Stimulated activated CD8-positive, alpha-beta memory T cell treated with anti-CD3 and anti-CD28 coated beads, Interleukin-12 subunit alpha, Interleukin-12 subunit beta, amount 100 ng/mL, for 1 hour (primary cell): ENCODE measurements at regions not wholly inside any gene's neighbourhood (a gene's known extent, or its start where the extent isn't known, plus 50 kb on each side); places are given as distances from the start of the nearest gene placed in this dataset.

ENCODE experiments used
- DNase-seq: peaks from one replicate; pipeline ENCODE4 v3.0.0-alpha.2; 2020; ENCODE audit warnings: low read depth

DNA sequence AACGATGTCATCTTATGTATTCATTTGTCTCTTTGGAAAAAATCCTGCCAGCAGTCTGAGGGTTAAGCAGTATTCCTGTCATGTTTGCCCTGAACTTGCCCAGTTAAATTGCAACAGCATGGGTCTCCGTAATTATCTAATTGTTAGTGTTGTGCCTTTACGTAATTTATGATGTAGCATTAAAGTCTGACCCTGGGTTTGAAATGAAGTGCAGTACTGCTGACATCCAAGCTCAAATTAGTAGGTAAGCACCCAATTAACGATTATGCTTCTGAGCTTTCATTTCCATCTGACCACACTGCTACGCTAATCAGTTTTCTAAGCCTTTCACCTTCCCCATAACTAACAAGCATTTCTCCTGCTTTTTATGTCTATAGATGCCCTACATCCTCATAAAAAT lies 241.8 kb downstream of the ARRDC4 start:
- no peak for DNase-seq

DNA sequence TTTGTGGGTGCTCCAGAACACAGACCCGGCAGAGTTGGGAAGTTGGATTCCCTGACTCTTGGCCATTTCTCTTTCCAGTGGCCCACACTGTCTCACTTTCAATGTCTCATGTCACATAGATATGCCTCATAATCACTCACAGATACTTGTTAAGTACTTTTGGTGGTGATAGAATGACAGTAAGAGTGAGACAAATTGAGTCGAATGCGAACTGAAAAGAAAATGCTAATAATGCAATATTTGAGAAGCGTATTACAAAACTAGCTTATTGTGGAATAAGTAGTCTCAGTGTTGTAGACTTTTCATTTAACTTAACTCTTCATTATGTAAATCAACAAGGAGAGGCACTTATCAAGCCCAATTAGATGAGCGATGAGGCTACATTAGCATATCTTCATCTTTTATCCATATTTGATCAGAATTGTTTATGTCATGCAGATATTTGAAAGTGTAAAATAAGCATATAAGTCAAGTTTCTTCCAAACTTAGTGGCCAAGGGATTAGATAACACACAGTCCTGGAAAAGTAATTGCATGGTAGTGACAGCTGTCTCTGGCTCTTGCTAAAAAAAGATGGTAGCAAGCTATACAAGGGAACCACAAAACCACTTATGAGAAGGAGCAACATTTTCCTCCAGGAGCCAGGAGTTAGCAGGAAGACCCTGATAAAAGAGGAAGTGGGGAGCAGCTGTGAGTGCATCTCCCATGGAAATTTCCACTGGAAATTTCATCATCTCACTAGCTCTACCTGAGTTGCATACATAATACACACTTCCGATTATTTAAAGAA lies 243.6 kb downstream of the ARRDC4 start:
- no peak for DNase-seq

DNA sequence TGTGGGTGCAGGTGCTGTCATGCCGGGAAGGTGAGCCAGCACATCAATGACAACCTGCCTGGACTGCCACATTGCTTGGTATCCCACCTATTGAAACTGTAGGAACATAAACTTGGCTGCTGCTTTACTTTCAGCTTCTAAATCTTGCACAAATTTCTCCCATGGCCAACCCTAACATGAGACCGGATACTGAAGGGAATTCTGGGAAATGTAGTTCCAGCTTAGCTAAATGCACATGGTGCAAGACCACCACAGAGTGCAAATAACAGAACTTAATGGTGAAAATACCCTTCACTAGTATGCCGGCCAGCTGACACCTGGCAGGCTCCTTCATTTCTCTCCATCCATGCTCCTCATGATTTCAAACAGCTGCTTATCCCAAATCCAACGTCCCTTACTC lies 247.4 kb downstream of the ARRDC4 start:
- DNase-seq = no peak

DNA sequence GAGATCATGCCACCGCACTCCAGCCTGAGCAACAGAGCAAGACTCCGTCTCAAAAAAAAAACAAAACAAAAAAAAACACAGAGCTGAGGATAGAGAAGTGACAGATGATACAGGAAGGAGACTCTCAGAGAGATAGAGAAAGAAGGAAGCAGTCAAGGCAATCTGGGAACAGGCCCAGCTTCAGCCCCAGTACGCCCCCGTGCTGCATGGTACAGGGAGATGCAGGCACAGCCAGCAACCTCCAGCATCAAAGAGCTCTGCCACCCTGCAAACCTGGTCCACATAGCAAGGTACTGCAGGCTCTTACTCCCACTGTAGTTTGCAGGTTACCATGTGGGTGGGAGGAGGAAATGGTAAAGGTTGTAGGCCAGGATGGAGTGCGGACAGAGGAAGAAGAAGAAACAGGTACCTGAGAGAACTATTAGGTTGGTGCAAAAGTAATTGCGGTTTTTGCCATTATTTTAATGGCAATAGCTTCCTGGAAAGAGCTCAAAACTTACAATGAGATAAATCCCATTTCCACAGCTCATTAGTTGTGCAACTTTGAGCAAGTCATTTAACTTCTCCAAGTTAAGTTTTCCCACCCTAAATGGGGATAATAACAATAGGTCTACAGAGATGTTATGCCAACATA lies 253.0 kb downstream of the ARRDC4 start:
- no peak for DNase-seq

DNA sequence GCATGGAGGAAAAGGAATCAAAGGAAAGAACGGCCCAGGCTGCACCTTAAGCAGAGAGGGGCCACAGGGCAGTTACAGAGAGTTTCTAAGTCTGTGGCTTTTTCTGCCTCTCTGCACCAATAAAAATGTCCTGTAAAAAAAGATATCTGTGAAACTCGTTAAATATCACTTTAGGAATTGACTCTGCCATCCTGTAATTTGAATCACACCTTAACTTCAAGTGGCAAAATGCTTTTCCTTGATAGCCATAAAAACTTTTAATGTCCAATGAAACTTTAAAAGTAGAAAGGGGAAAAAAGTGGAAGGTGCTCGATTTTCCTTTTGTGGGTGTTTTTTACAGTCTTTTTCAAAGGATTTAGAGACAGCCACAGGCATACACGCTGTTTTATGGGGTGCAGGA lies 255.7 kb downstream of the ARRDC4 start:
- DNase-seq = no peak

DNA sequence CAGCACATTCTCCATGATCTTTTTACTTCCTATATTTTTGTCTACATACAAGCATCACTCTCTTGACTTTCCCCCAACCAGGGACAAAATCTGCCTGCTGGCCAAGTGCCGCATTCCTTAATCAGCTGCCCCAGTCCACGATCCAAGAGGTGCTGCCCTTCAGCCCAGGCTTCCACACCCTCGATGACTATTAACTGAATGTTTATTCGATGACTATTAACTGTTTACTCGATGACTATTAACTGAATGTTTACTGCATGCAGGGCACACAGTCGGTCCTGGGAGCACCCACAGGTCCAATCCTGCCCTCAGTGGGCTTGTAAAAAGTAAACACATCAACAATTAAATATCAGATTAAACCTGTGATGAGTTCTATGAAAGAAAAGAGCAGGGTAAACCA lies 256.9 kb downstream of the ARRDC4 start:
- no peak for DNase-seq

DNA sequence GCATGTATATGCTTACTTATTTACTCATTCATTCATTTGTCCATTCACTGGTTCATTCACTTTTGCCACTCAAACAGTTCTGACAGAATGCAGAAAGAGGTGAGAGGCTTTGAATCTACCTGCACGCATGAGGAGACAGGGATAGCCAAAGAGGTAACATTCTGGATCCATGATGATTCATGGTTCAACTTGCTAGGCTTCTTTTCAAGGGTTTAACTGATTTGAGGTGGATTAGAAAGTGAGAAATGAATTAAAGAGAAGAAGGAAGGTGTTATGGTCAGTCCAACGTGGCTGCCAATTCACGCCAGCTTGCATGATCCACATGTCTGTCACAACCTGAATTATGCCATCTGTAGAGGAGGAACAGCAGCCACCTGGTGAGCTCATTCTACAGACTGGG lies 260.6 kb downstream of the ARRDC4 start:
- DNase-seq = no peak

DNA sequence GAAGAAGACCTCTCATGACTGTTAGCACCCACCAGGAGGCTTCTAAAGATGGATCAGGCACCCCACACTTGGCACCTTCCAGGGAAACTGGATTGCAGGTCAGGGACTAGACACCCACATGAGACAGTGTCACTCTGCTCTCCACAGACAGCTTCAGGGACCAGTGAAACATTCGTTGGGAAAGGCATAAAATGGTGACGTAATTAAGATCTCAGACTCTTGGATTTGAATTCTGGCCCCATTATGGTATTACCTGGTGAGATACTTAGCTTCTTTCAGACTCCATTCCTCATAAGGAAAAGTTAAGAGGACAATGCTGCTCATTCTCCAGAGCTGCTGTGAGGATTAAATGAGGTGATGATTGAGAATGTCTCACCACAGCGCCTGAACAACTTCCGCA lies 261.1 kb downstream of the ARRDC4 start:
- no peak for DNase-seq

DNA sequence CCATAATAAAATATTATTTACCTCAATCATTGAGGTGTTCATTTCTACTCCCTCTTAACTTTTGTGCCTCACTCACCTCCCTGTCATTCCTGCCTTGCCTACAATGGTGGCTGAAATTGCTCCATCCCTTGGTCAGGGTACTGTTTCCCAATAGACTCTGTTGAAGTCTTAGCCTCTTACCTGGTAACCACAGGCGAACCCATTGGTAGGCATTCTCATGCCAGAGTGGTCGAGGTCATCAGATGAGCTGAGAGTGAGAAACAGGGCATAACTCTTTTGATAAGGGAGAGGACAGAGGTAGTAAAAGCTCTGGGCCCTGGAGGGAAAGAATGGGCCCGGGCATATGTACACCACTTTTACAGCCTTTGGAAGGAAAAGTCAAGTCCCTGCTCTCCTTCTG lies 265.6 kb downstream of the ARRDC4 start:
- no peak for DNase-seq

DNA sequence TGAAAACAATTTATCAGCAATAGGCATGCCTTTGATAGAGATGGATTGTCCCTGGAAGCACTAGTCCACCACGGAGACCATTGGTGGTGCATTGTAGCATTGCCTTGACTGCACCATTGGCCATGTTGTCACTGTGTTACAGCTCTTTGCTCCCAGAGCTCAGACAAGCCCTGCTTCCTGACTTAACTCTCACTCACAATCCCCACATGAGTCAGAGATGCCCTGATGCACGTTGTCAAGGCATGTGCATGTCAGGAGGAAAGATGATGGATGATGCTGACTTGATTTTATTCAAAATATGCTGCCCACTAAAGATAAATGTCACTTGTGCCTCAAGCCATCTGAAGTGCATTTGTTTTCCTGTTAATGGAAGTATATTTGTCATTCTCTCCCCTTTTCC lies 266.1 kb downstream of the ARRDC4 start:
- DNase-seq = no peak

DNA sequence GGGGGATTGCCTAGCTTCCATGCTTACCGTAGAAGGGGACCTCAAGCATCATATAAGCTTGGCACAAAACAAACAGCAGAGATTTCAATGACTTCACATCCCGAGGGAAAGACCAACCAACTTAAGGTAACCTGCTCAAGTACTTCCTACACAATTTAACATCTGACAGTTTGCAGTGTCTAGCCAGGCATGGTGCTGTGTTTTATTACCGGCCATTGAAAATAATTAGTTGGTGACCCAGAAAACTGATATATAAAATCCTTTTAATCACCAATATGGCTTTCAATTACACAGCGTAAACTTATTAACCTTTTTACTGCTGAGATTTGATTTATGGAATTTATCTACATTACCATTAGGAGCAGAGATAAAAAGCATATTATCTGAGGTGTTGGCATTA lies 268.3 kb downstream of the ARRDC4 start:
- no peak for DNase-seq

DNA sequence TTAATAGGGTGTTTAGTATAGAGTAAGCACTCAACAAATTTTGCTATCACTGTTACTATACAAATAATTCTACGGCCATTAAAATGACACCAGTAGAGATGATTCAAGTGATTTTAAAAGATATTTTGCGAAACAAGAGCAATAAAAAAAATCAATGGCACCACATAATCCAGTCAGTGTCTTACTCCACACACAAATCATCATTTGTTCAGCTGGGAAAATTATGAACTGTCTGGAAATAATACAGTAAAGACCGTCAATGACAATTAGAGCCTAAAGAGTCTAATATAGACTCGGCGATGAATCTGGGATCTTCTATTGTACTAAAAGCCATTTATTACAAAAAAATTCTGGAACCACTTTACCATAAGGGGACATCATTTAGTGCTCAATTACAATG lies 270.5 kb downstream of the ARRDC4 start:
- no peak for DNase-seq

DNA sequence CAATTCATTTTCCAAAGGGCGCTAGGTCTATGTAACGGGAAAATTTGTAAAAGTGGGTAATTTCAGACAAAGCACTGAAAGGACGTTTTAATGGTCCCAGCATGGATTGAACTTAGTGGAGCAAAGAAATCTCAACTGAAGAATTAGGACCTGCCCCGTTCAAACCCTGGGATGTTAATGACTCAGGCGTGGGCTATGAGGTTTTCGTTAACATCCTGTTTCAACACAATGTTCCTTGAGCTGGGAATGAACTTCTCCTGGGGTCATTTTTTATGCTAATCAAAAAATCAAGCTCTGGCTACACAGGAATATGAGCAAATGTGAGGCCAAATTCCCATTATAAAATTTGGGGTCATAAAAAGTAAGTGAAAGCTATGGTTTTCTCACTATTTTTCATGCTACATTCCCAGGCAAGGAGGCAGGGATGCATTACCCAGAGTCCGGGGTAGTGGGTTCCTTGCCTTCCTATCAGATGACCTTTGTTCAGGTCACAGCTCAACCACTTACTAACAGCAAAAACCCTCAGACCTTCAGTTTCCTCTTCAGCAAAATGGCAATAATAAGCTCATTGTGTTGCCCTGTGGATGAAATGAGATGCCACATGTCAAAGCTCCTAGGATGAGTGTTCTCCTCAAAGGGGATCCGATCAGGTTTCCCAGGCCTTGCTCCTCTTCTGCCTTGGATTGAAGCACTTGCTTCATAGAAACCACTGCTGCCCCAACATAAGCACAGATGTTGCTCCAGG lies 271.4 kb downstream of the ARRDC4 start:
- no peak for DNase-seq

DNA sequence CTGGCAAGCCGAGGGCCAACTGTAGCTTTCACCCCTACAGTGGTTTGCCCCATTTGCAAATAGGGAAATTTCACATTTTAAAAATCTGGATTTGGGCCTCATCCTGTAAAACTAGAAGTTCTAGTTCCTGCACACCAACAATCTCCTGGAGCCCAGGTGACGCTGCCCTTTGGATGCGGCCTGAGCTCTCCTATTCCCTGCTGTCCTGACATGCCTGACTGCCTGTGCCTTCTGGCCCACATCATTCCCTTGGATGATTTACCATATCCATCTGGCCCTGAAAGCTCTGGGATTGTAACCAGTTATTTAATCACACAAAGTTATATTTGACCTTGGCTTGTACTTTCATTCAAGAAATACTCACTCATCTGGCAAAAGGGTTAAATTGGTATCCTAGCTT lies 272.3 kb downstream of the ARRDC4 start:
- DNase-seq = no peak

DNA sequence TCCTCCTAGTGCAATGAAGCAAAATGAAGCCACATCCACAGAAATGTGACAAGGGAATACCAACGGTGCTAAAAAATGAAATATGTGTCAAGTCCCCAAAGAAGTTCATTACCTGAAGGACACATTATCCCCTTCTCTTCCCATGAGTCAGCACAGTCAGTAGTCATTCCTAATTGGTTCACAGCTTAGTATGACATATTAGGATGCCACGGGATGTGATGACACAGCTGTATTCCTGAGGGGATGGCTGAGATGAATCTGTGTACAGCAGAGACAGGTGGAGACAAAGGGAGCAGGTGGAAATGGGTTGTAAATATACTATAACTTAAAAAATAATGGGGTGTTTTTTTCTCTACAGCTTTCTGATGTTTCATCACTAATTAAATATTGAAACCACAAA lies 273.4 kb downstream of the ARRDC4 start:
- DNase-seq = no peak

DNA sequence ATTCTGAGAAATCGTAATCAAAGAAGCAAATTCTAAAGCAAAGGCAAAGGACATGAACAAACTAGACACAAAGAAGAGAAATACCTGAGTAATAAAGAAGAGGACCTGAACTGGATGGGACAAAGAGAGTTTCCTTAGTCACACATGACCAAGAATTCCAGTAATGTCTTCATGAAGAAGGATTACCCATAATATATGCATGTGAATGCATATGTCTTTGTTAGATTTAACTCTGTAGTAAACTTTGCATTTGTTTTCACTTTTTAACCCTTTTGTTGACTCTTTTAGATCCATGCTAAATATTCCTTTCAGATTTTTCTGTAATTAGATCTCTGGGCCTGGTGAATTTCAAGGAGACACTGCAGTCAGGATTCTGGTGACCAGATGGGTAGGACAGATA lies 279.8 kb downstream of the ARRDC4 start:
- no peak for DNase-seq

DNA sequence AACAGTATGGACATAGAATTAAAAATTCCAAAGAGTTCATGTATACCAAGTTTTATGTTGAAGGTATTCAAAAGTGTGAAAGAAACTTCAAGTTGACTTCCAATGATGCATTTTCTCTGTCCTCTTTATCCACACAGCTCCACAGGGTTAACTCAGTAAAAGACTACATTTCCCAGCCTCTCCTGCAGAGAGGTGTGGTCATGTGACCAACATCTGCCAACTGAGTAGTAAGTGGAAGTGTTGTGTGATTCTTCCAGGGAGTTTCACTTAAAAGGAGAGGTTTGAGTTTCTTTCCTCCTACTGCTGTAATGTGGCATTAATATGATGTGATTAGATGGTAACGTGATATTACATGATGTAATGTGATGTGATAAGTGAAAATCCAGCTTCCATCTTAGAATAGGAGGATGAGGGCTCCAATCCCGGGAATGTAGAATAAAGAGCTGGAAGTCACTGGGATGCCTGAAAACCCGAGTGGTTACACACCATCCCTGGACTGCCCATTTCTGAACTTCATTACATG lies 280.6 kb downstream of the ARRDC4 start:
- DNase-seq = no peak

DNA sequence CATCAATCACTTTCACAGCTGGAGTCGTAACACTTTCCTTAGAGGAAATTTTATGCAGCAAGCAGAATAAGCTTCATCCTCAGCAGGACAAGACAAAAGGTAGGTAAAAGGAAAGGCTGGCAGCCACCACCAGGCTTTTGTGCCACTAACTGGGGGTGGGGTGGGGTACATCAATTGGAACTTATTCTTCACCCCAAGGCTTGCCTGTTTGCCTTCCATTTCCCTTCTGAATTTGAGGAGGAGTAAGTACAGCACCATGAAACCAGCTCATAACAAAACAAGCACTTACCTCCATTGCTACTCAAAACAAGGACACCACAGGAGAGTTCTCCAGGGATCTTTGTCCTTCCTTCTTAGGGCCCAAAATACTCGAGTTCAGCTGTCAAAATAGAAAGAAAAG lies 296.8 kb downstream of the ARRDC4 start:
- DNase-seq = no peak

DNA sequence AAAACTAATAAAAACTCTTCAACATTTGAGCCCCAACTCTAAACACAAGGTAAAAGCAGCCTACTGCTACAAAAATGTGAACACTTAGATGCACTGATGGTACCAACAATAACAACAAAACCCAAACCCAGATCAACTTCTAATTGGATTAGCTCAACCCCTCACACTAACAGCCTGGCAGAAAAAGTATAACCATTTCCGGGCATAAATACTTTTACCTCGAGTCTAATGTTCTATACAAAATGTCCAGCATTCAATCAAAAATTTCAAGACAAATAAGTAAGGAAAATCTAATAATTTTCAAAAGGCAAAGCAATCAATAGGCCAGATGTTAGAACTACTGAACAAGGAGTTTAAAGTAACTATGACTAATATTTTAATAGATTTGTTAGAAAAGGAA lies 303.3 kb downstream of the ARRDC4 start:
- no peak for DNase-seq

DNA sequence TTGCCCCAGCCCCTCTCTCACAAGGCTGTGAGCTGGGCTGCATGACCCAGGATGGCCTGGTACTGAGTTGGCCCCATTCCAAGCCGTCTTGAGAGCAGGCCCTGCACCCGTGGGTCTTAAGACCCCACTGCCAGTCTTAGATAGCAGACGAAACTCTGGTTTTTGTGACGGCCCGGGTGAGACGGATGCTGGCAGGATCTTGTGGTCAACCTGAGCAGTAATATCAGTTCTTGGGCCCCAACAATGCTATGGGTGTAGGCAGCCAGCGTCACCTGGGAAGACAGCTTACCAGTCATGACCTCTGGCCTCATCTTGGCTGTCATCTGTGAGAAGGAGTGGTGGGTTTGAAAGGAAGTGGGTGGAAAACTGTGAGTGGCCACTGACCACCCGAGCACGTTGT lies 305.8 kb downstream of the ARRDC4 start:
- no peak for DNase-seq

DNA sequence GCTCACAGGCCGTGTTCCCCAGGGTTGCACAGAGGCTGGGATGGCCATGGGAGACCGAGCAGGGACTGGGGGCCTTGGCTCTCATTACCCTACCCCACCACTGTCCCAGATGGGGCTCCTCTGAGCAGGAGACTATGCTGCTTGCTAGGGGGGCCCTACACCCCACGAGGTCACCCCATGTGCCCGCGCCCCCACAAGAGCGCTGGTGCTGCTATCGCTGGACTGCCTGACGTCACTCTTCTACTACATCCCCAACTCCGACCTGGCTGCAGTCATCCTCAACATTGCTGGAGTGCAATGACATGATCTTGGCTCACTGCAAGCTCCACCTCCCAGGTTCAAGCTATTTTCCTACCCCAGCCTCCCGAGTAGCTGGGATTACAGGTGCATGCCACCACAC lies 307.7 kb downstream of the ARRDC4 start:
- no peak for DNase-seq

DNA sequence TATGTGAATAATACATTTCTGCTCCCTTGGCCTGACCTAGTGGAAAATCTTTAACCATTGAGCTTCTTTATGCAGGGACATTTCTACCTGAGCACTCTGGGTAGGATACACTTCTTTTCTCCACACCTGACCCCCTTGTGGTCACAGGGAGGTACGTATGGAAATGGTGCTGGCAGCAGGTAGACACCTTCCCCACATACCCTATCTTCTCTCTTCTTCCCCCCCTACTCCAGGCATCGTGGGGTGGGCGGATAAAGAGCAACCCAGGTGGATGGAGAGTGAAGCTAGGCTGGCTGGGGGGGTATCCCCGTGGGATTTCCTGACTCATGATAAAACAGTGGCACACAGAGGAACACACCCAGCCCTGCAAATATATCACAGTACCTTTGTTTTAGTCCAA lies 312.1 kb downstream of the ARRDC4 start:
- no peak for DNase-seq

DNA sequence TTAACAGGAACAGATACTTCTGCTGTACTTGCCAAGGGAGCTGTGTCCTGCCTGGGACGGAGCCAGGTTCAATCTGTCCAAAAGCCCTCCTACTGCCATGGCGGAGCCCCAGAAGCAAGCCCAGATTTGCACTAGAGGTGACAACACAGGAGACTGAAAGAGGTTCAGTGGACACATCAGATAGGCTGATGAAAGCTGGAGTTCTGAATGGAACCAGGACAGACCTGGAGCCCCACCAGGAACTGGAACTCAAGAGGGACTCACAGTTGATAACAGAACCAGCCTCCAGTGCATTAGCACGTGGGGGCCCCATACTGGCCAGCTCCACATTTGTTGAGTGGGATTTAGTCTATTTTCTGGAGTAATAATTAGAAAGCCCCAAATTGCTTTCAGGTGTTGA lies 315.5 kb downstream of the ARRDC4 start:
- DNase-seq = no peak
